Uterus (tissue), 3 donors: ENCODE measurements at regions not wholly inside any gene's neighbourhood (a gene's known extent, or its start where the extent isn't known, plus 50 kb on each side); places are given as distances from the start of the nearest gene placed in this dataset.

Experiments
- DNase-seq, 2 donors: peaks; one replicate each; pipeline ENCODE4 v3.0.0-alpha.2; 2019 to 2020
- H3K27ac ChIP-seq, 2 donors: fragments of 200-600 bp; sonication (generic); 1 replicate in 1 of 2; 2 replicates in 1 of 2; pipeline ENCODE4 v1.5.1; 2016 to 2018
- H3K27me3 ChIP-seq, 2 donors: fragments of 200-600 bp; sonication (generic); one replicate each; pipeline ENCODE4 v1.5.1; 2018 to 2019; ENCODE audit warnings: control low read depth in 1 of 2
- H3K36me3 ChIP-seq, 2 donors: fragments of 200-600 bp; sonication (generic); one replicate each; pipeline ENCODE4 v1.5.1; 2019; ENCODE audit warnings: control low read depth in 1 of 2
- H3K4me1 ChIP-seq, 2 donors: fragments of 200-600 bp; sonication (generic); one replicate each; pipeline ENCODE4 v1.5.1; 2018 to 2019; ENCODE audit warnings: control low read depth in 1 of 2
- H3K4me3 ChIP-seq, 2 donors: fragments of 200-600 bp; sonication (generic); 1 replicate in 1 of 2; 2 replicates in 1 of 2; pipeline ENCODE4 v1.5.1; 2018 to 2019; ENCODE audit warnings: mild to moderate bottlenecking in 1 of 2
- H3K9me3 ChIP-seq, 2 donors: fragments of 200-600 bp; sonication (generic); one replicate each; pipeline ENCODE4 v1.5.1; 2019; ENCODE audit warnings: control low read depth in 1 of 2
- POLR2A ChIP-seq, 2 donors: fragments of 450-650 bp; IDR thresholded peaks; one replicate each; pipeline ENCODE4 v1.6.1; 2016; ENCODE audit warnings: antibody characterized with exemption in 2 of 2, mild to moderate bottlenecking in 1 of 2, moderate library complexity in 1 of 2
- intact Hi-C: fragments of 100-400 bp; cut with DNase I; formaldehyde crosslinking; loops from one replicate; pipeline ENCODE4 v1.15.1; 2023; ENCODE audit warnings: low total_unique reads
- TF ChIP-seq, protein P1 (sequence below), 4 experiments: fragments of 200-600 bp in 2 of 4; fragments of 450-650 bp in 2 of 4; sonication (generic) in 2 of 4; IDR thresholded peaks; one replicate each; pipeline ENCODE4 v1.5.1; 2016 to 2019; ENCODE audit warnings: antibody characterized with exemption in 4 of 4, mild to moderate bottlenecking in 2 of 4, moderate library complexity in 1 of 4
- donor health status: DM: yes; HTN: yes; CAD: no.

DNA sequence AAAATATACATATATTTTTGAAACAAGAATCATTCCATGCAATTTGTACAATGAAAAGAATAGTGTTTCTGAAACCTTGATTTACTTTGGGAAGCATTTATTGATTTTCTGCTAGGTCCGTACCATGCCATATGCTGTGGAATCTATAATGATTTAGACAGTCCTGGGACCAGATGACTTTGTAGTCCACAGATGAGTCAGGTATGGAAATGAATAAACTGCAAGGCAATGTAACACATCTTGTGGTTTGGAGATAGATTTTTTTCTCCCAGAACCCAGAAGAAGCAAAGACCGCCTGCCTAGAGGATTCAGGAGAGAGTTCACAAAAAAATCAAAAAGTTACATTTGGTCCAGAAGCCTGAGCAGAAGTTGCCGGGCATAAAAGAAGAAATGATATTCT lies 190.4 kb downstream of the GPR37 start:
- H3K36me3 ChIP-seq: no peaks in the 10 kb centered on the region
- intact Hi-C loops: no loop called here
- no peak overlapping the region for H3K27ac ChIP-seq
- H3K4me3 ChIP-seq: no peak overlapping the region
- no peaks in the 10 kb centered on the region for H3K27me3 ChIP-seq
- no peaks in the 10 kb centered on the region for H3K9me3 ChIP-seq
- no peak for DNase-seq
- H3K4me1 ChIP-seq: no peaks in the 10 kb centered on the region
- TF ChIP-seq, protein P1, sequence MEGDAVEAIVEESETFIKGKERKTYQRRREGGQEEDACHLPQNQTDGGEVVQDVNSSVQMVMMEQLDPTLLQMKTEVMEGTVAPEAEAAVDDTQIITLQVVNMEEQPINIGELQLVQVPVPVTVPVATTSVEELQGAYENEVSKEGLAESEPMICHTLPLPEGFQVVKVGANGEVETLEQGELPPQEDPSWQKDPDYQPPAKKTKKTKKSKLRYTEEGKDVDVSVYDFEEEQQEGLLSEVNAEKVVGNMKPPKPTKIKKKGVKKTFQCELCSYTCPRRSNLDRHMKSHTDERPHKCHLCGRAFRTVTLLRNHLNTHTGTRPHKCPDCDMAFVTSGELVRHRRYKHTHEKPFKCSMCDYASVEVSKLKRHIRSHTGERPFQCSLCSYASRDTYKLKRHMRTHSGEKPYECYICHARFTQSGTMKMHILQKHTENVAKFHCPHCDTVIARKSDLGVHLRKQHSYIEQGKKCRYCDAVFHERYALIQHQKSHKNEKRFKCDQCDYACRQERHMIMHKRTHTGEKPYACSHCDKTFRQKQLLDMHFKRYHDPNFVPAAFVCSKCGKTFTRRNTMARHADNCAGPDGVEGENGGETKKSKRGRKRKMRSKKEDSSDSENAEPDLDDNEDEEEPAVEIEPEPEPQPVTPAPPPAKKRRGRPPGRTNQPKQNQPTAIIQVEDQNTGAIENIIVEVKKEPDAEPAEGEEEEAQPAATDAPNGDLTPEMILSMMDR (IDR thresholded peaks at IDR 0.05): no peak
- no peak for TF ChIP-seq POLR2A (IDR thresholded peaks at IDR 0.05)

DNA sequence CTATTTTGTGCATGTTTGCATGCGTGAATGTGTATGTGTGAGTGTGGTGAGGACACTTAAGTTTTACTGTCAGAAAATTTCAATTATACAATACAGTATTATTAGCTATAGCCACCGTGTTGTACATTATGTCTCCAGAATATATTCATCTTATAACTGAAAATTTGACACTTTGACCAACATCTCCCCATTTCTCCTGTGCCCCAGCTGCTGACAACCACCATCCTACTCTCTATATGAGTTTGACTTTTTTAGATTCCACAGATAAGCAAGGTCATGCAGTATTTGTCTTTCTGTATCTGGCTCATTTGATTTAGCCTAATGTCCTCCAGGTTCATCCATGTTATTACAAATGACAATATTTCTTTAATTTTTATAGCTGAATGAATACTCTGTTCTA lies 195.0 kb downstream of the GPR37 start:
- intact Hi-C loops: no loop called here
- no peak for DNase-seq
- H3K4me3 ChIP-seq: no peak overlapping the region
- no peaks in the 10 kb centered on the region for H3K27me3 ChIP-seq
- no peak overlapping the region for H3K27ac ChIP-seq
- no peaks in the 10 kb centered on the region for H3K36me3 ChIP-seq
- H3K9me3 ChIP-seq: no peaks in the 10 kb centered on the region
- TF ChIP-seq, protein P1 (IDR thresholded peaks at IDR 0.05): no peak
- no peak for TF ChIP-seq POLR2A (IDR thresholded peaks at IDR 0.05)
- no peaks in the 10 kb centered on the region for H3K4me1 ChIP-seq

DNA sequence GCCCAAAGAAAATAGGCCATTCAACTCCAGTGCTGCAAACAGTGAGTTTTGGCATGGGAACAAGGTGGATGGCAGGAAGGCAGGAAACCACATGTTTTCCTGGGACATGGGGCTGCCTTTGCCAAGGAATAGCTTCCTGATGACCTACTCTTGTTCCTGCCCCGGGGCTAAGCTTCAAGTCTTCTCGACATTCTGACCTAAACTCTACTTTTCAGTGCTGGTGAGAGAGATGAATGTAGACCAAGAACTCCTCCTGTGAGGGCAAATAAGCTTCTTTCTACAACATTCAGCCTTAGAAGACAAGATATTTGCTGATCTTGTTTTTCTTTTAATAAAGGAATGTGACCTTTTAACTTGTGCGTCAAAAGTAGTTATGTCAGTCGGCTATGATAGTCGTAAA lies 199.0 kb downstream of the GPR37 start:
- intact Hi-C loops: no loop called here
- no peak for DNase-seq
- H3K27me3 ChIP-seq: no peaks in the 10 kb centered on the region
- TF ChIP-seq, protein P1 (IDR thresholded peaks at IDR 0.05): no peak
- no peak overlapping the region for H3K27ac ChIP-seq
- no peak overlapping the region for H3K4me3 ChIP-seq
- H3K4me1 ChIP-seq: no peaks in the 10 kb centered on the region
- no peaks in the 10 kb centered on the region for H3K9me3 ChIP-seq
- no peaks in the 10 kb centered on the region for H3K36me3 ChIP-seq

- Histone ChIP-seq H3K9me3 (no peaks in the 10 kb centered on the region), H3K4me3 (no peak overlapping the region), H3K27ac (no peak overlapping the region), H3K27me3 (no peaks in the 10 kb centered on the region), H3K4me1 (no peaks in the 10 kb centered on the region), H3K36me3 (no peaks in the 10 kb centered on the region)
- DNase-seq: no peak
- intact Hi-C loops: no loop called here
- TF ChIP-seq, protein P1 (IDR thresholded peaks at IDR 0.05): no peak
- no peak for TF ChIP-seq POLR2A (IDR thresholded peaks at IDR 0.05)
Observed at GRCh38 chr7:124557587-124557986, 208.0 kb downstream of the GPR37 start.

GRCh38 chr7:124557101-124557500 lies 208.5 kb downstream of the GPR37 start:
- TF ChIP-seq, protein P1 (IDR thresholded peaks at IDR 0.05): no peak
- TF ChIP-seq POLR2A (IDR thresholded peaks at IDR 0.05): no peak
- Histone ChIP-seq H3K36me3 (no peaks in the 10 kb centered on the region), H3K27ac (no peak overlapping the region), H3K4me1 (no peaks in the 10 kb centered on the region), H3K4me3 (no peak overlapping the region), H3K9me3 (no peaks in the 10 kb centered on the region), H3K27me3 (no peaks in the 10 kb centered on the region)
- intact Hi-C loops: no loop called here
- no peak for DNase-seq
